ENCODE measurements at regions not wholly inside any gene's neighbourhood (a gene's known extent, or its start where the extent isn't known, plus 50 kb on each side); places are given as distances from the start of the nearest gene placed in this dataset.

DNA sequence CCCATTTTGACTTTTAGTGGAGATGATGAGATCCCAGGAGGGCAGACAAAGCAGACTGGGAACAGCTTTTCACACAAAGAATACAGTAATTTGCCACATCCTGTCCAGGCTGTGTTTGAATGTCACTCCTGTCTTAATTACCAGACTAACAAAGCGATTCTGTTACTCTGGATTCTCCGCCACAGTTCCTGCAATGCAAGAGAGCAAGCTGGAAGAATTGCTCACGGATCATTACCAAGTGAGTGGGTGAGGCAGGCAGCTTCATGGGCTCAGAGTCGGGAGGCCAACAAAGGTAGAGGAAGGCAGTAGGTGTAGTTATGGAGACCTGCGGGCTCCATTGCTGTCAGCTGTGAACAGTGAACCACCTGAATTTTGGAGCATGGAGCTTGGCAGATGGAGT lies 250.5 kb upstream of the ATP5MC3 start (continued):
- TF ChIP-seq, protein P1, sequence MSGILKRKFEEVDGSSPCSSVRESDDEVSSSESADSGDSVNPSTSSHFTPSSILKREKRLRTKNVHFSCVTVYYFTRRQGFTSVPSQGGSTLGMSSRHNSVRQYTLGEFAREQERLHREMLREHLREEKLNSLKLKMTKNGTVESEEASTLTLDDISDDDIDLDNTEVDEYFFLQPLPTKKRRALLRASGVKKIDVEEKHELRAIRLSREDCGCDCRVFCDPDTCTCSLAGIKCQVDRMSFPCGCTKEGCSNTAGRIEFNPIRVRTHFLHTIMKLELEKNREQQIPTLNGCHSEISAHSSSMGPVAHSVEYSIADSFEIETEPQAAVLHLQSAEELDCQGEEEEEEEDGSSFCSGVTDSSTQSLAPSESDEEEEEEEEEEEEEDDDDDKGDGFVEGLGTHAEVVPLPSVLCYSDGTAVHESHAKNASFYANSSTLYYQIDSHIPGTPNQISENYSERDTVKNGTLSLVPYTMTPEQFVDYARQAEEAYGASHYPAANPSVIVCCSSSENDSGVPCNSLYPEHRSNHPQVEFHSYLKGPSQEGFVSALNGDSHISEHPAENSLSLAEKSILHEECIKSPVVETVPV (CRISPR knock-in tag; IDR thresholded peaks at IDR 0.05), result no peak
- no peak for TF ChIP-seq RARB (CRISPR knock-in tag; IDR thresholded peaks at IDR 0.05)

DNA sequence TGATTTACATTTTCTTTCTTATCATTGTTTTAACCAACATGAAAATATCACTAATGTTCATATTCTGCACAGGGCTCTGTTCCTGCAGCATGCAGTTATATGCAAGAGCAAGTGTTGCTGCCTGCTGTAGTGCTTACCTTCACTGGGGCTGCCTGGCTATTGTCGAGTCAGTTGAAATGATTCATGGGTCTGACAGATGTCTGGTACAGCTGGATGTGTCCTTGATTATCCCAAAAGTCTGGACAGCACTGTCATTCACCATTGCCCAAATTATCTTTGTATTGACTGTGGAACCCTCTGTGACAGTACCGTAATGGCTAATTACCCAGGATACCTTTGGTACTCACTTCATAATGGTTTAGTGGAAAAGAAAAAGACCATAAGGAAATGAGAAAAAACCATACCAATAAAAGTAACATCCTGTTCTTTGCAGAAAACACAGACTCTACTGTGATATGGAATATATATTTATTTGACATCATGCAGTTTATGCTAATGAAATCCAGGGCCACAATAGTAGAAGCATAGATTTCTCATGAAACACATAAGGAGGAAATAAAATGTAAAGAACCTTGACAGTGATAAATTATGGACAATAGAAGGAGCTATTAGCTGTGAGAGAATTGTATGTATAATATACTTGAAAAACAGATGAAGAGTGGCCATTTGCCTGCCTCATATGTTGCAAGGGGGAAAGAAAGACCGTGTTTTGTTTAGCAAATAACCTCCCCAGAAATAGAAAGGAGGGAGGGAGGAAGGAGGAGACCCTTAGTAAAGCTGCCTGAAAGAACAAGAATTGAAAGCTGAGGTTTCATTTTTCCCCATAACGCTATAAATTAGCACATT lies 249.8 kb upstream of the ATP5MC3 start:
- ATAC-seq, result no peak
- TF ChIP-seq, protein P1 (CRISPR knock-in tag; IDR thresholded peaks at IDR 0.05), result no peak
- TF ChIP-seq ESRRG (CRISPR knock-in tag; IDR thresholded peaks at IDR 0.05) (no peak), CSDC2 (CRISPR knock-in tag; IDR thresholded peaks at IDR 0.05) (no peak), BACH2 (CRISPR knock-in tag; IDR thresholded peaks at IDR 0.05; ENCODE audit: borderline replicate concordance) (no peak), ZFP3 (CRISPR knock-in tag; IDR thresholded peaks at IDR 0.05) (no peak), ARNTL (CRISPR knock-in tag; IDR thresholded peaks at IDR 0.05; ENCODE audit: borderline replicate concordance, low read depth) (no peak), GLIS3 (CRISPR knock-in tag; IDR thresholded peaks at IDR 0.05) (no peak), PPARA (CRISPR knock-in tag; IDR thresholded peaks at IDR 0.05; ENCODE audit: borderline replicate concordance) (no peak), ZC3H10 (CRISPR knock-in tag; IDR thresholded peaks at IDR 0.05) (no peak), ZNF8 (CRISPR knock-in tag; IDR thresholded peaks at IDR 0.05) (no peak), RARB (CRISPR knock-in tag; IDR thresholded peaks at IDR 0.05) (no peak), TCF4 (CRISPR knock-in tag; IDR thresholded peaks at IDR 0.05; ENCODE audit: borderline replicate concordance) (no peak), ZNF565 (CRISPR knock-in tag; conservative IDR thresholded peaks at IDR 0.05; ENCODE audit: low read depth) (no peak), TOX (CRISPR knock-in tag; IDR thresholded peaks at IDR 0.05; ENCODE audit: borderline replicate concordance) (no peak)
- TF ChIP-seq, protein P2, sequence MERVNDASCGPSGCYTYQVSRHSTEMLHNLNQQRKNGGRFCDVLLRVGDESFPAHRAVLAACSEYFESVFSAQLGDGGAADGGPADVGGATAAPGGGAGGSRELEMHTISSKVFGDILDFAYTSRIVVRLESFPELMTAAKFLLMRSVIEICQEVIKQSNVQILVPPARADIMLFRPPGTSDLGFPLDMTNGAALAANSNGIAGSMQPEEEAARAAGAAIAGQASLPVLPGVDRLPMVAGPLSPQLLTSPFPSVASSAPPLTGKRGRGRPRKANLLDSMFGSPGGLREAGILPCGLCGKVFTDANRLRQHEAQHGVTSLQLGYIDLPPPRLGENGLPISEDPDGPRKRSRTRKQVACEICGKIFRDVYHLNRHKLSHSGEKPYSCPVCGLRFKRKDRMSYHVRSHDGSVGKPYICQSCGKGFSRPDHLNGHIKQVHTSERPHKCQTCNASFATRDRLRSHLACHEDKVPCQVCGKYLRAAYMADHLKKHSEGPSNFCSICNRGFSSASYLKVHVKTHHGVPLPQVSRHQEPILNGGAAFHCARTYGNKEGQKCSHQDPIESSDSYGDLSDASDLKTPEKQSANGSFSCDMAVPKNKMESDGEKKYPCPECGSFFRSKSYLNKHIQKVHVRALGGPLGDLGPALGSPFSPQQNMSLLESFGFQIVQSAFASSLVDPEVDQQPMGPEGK (CRISPR knock-in tag; IDR thresholded peaks at IDR 0.05; ENCODE audit: borderline replicate concordance), result no peak
- TF ChIP-seq, protein P3, sequence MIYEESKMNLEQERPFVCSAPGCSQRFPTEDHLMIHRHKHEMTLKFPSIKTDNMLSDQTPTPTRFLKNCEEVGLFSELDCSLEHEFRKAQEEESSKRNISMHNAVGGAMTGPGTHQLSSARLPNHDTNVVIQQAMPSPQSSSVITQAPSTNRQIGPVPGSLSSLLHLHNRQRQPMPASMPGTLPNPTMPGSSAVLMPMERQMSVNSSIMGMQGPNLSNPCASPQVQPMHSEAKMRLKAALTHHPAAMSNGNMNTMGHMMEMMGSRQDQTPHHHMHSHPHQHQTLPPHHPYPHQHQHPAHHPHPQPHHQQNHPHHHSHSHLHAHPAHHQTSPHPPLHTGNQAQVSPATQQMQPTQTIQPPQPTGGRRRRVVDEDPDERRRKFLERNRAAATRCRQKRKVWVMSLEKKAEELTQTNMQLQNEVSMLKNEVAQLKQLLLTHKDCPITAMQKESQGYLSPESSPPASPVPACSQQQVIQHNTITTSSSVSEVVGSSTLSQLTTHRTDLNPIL (CRISPR knock-in tag; IDR thresholded peaks at IDR 0.05; ENCODE audit: low read depth), result no peak

- TF ChIP-seq ZNF70 (CRISPR knock-in tag; IDR thresholded peaks at IDR 0.05) (no peak), PPARA (CRISPR knock-in tag; IDR thresholded peaks at IDR 0.05; ENCODE audit: borderline replicate concordance) (no peak), ESRRG (CRISPR knock-in tag; IDR thresholded peaks at IDR 0.05) (no peak), ZFP3 (CRISPR knock-in tag; IDR thresholded peaks at IDR 0.05) (no peak), ZFP30 (CRISPR knock-in tag; IDR thresholded peaks at IDR 0.05) (no peak), OSR1 (CRISPR knock-in tag; IDR thresholded peaks at IDR 0.05) (no peak), ZNF565 (CRISPR knock-in tag; conservative IDR thresholded peaks at IDR 0.05; ENCODE audit: low read depth) (no peak)
- TF ChIP-seq, protein P3 (CRISPR knock-in tag; IDR thresholded peaks at IDR 0.05; ENCODE audit: low read depth), result no peak
- TF ChIP-seq, protein P2 (CRISPR knock-in tag; IDR thresholded peaks at IDR 0.05; ENCODE audit: borderline replicate concordance), result no peak
- ATAC-seq, result no peak
Observed at GRCh38 chr2:175430236-175430635, 248.7 kb upstream of the ATP5MC3 start.
